Heart left ventricle (tissue), 13 donors: ENCODE measurements at regions not wholly inside any gene's neighbourhood (a gene's known extent, or its start where the extent isn't known, plus 50 kb on each side); places are given as distances from the start of the nearest gene placed in this dataset.

Experiments
- CTCF ChIP-seq, 12 donors: fragments of 200-600 bp; sonication (generic) in 4 of 12; IDR thresholded peaks; one replicate each; pipeline versions ENCODE4 v1.5.0 to v1.8.0; 2018 to 2022; ENCODE audit warnings: antibody characterized with exemption in 12 of 12, mild to moderate bottlenecking in 5 of 12
- POLR2A ChIP-seq, 2 donors: fragments of 450-650 bp; IDR thresholded peaks; one replicate each; pipeline ENCODE4 v1.6.1; 2017; ENCODE audit warnings: antibody characterized with exemption in 2 of 2, mild to moderate bottlenecking in 2 of 2, moderate library complexity in 2 of 2
- donor health status: ischemic (EF 13 %, LVEDD 7.1; RV severe dilation, severe dysfunction).
- donor health status: DM: no; HTN: yes; CAD: no.
- donor health status: DM: no; HTN: no; CAD: no.
- donor health status: ischemic (EF 25% LVEDD 6.9; RV normal size, moderate dysfunction).
- donor health status: ischemic (EF 25% LVEDD 5.7; RV mildly dilated, moderate dysfunction).
- donor health status: ischemic (EF 35%, LVEDD 5.7; RV mildly dilated, moderate dysfunction).
- donor health status: nonischemic (EF 11% LVEDD 7.7; RV severe dilation, severe dysfunction).
- donor health status: DM: yes; HTN: yes; CAD: no.
- donor health status: PGD.
- donor health status: ischemic (EF 29% LVEDD 5.4; RV normal size, mild dysfunction).
- donor health status: nonischemic (EF 23%, LVEDD 6.1; RV moderate dilation, normal function).

- TF ChIP-seq POLR2A (IDR thresholded peaks at IDR 0.05) (no peak), CTCF (IDR thresholded peaks at IDR 0.05) (no peak)
Measured at GRCh38 chr15:85963262-85963760, 116.4 kb upstream of the AGBL1 start.
